RWPE2 (cell line): ENCODE measurements at regions not wholly inside any gene's neighbourhood (a gene's known extent, or its start where the extent isn't known, plus 50 kb on each side); places are given as distances from the start of the nearest gene placed in this dataset.

Experiments
- ATAC-seq: fragments of 200-7000 bp; cut with Tn5 transposase; 3 replicates; pipeline ENCODE4 v1.9.1; 2021; ENCODE audit warnings: low read depth
- DNase-seq: peaks from one replicate; pipeline ENCODE4 v3.0.0-alpha.2; 2020; ENCODE audit warnings: low spot score
- H3K27ac ChIP-seq: fragments of 450-650 bp; 2 replicates; pipeline ENCODE4 v1.5.1; 2017; ENCODE audit warnings: mild to moderate bottlenecking; ENCODE audit not compliant: poor library complexity, severe bottlenecking
- H3K27me3 ChIP-seq: fragments of 250-450 bp; sonication (Bioruptor Pico); 2 replicates; pipeline ENCODE4 v1.5.1; 2021; ENCODE audit warnings: mild to moderate bottlenecking, moderate library complexity; ENCODE audit not compliant: insufficient read depth, poor library complexity, severe bottlenecking
- H3K36me3 ChIP-seq: fragments of 250-450 bp; sonication (Bioruptor Pico); 2 replicates; pipeline ENCODE4 v1.5.1; 2020; ENCODE audit warnings: low read depth, mild to moderate bottlenecking, moderate library complexity
- H3K4me1 ChIP-seq: fragments of 250-450 bp; sonication (Bioruptor Pico); 2 replicates; pipeline ENCODE4 v1.5.1; 2021; ENCODE audit warnings: mild to moderate bottlenecking, moderate library complexity; ENCODE audit not compliant: insufficient read depth, poor library complexity, severe bottlenecking
- H3K4me3 ChIP-seq: fragments of 250-450 bp; sonication (Bioruptor Pico); 2 replicates; pipeline ENCODE4 v1.5.1; 2021; ENCODE audit warnings: mild to moderate bottlenecking, moderate library complexity; ENCODE audit not compliant: severe bottlenecking
- H3K9me3 ChIP-seq: fragments of 250-450 bp; sonication (Bioruptor Pico); 2 replicates; pipeline ENCODE4 v1.5.1; 2021; ENCODE audit warnings: mild to moderate bottlenecking, moderate library complexity; ENCODE audit not compliant: severe bottlenecking
- CTCF ChIP-seq: fragments of 450-650 bp; IDR thresholded peaks from one replicate; pipeline ENCODE4 v1.5.1; 2017; ENCODE audit warnings: mild to moderate bottlenecking, moderate library complexity; ENCODE audit not compliant: poor library complexity, severe bottlenecking

- DNase-seq, result no peak
- H3K9me3 ChIP-seq, result no peaks in the 10 kb centered on the region
- no peaks in the 10 kb centered on the region for H3K36me3 ChIP-seq
- H3K4me1 ChIP-seq, result no peaks in the 10 kb centered on the region
- H3K27me3 ChIP-seq, result no peaks in the 10 kb centered on the region
- no peak for ATAC-seq
- TF ChIP-seq CTCF, result no peak
- no peak overlapping the region for H3K4me3 ChIP-seq
- no peak overlapping the region for H3K27ac ChIP-seq
These were observed 127.9 kb upstream of the USP29 start for GRCh38 chr19:56991912-56992311.

GRCh38 chr19:56993851-56994250 is 125.9 kb upstream of the USP29 start:
- no peak for ATAC-seq
- Histone ChIP-seq H3K36me3 (no peaks in the 10 kb centered on the region), H3K9me3 (no peaks in the 10 kb centered on the region), H3K4me3 (no peak overlapping the region), H3K27ac (no peak overlapping the region), H3K27me3 (no peaks in the 10 kb centered on the region), H3K4me1 (no peaks in the 10 kb centered on the region)
- DNase-seq, result no peak
- TF ChIP-seq CTCF, result no peak

- no peak for TF ChIP-seq CTCF
- Histone ChIP-seq H3K27me3 (no peaks in the 10 kb centered on the region), H3K27ac (no peak overlapping the region), H3K4me3 (no peak overlapping the region), H3K4me1 (no peaks in the 10 kb centered on the region), H3K36me3 (no peaks in the 10 kb centered on the region), H3K9me3 (no peaks in the 10 kb centered on the region)
- ATAC-seq (no peak), DNase-seq (no peak)
These were observed 125.4 kb upstream of the USP29 start for GRCh38 chr19:56994251-56995017.

GRCh38 chr19:56995303-56995702 is 124.5 kb upstream of the USP29 start:
- Histone ChIP-seq H3K27ac (no peak overlapping the region), H3K4me3 (no peak overlapping the region), H3K9me3 (no peaks in the 10 kb centered on the region), H3K4me1 (no peaks in the 10 kb centered on the region), H3K36me3 (no peaks in the 10 kb centered on the region), H3K27me3 (no peaks in the 10 kb centered on the region)
- ATAC-seq (no peak), DNase-seq (no peak)
- no peak for TF ChIP-seq CTCF

GRCh38 chr19:57002195-57002601 is 117.6 kb upstream of the USP29 start:
- H3K27me3 ChIP-seq, result no peaks in the 10 kb centered on the region
- H3K9me3 ChIP-seq, result no peaks in the 10 kb centered on the region
- H3K36me3 ChIP-seq, result no peaks in the 10 kb centered on the region
- no peaks in the 10 kb centered on the region for H3K4me1 ChIP-seq
- DNase-seq (no peak), ATAC-seq (no peak)
- no peak overlapping the region for H3K4me3 ChIP-seq
- no peak overlapping the region for H3K27ac ChIP-seq
- TF ChIP-seq CTCF, result no peak
